A673 (cell line): ENCODE measurements at regions not wholly inside any gene's neighbourhood (a gene's known extent, or its start where the extent isn't known, plus 50 kb on each side); places are given as distances from the start of the nearest gene placed in this dataset.
A peak's percentile ranks its signal among the peaks of the same experiment; 100 is the strongest.

ENCODE experiments used
- BruUV-seq: library from RNA; stranded (reverse); fragments of 400-500 nt; replicated peaks from 2 replicates; lab custom pipeline; 2021; lab: Mats Ljungman, UMichigan
- CTCF ChIA-PET: fragments of 300-600 bp; sonication (Branson Sonifier 250); formaldehyde crosslinking; loops from one replicate; lab custom pipeline; 2022; ENCODE audit warnings: antibody characterized with exemption; lab: Charles Lee
- POLR2A ChIA-PET: fragments of 300-600 bp; sonication (Branson Sonifier 250); formaldehyde crosslinking; loops from one replicate; lab custom pipeline; 2022; ENCODE audit warnings: antibody characterized with exemption; ENCODE audit not compliant: low non-redundant PET; lab: Charles Lee
- DNase-seq: peaks from one replicate; pipeline ENCODE4 v3.0.0-alpha.2; 2015; ENCODE audit warnings: low spot score
- H3K27ac ChIP-seq: fragments of 200-600 bp; sonication (generic); 2 replicates; pipeline ENCODE4 v1.5.1; 2016; ENCODE audit warnings: mixed run types, low read depth, mild to moderate bottlenecking, mixed read lengths, antibody characterized with exemption, low read length; ENCODE audit not compliant: poor library complexity, severe bottlenecking
- H3K27me3 ChIP-seq: fragments of 200-600 bp; sonication (generic); replicated peaks from 2 replicates; pipeline ENCODE4 v1.6.1; 2017; ENCODE audit warnings: mixed run types, low read depth, mild to moderate bottlenecking, mixed read lengths, antibody characterized with exemption, low read length; ENCODE audit not compliant: insufficient read depth, poor library complexity
- H3K36me3 ChIP-seq: fragments of 200-600 bp; sonication (generic); 2 replicates; pipeline ENCODE4 v1.6.1; 2016; ENCODE audit warnings: mixed run types, mild to moderate bottlenecking, mixed read lengths, antibody characterized with exemption, low read length; ENCODE audit not compliant: insufficient read depth, poor library complexity, severe bottlenecking
- H3K4me1 ChIP-seq: fragments of 200-600 bp; sonication (generic); 2 replicates; pipeline ENCODE4 v1.6.1; 2017; ENCODE audit warnings: mixed run types, mild to moderate bottlenecking, mixed read lengths, antibody characterized with exemption, low read length; ENCODE audit not compliant: insufficient read depth, poor library complexity, severe bottlenecking
- H3K4me3 ChIP-seq: fragments of 200-600 bp; sonication (generic); 2 replicates; pipeline ENCODE4 v1.5.1; 2016; ENCODE audit warnings: low read depth, mixed run types, mild to moderate bottlenecking, mixed read lengths, low read length; ENCODE audit not compliant: poor library complexity, severe bottlenecking
- H3K9me3 ChIP-seq: fragments of 200-600 bp; sonication (generic); 2 replicates; pipeline ENCODE4 v1.6.1; 2016; ENCODE audit warnings: mixed run types, low read depth, mild to moderate bottlenecking, mixed read lengths, antibody characterized with exemption, low read length; ENCODE audit not compliant: poor library complexity, severe bottlenecking
- CTCF ChIP-seq: fragments of 300-800, 200-600 bp; sonication (generic); conservative IDR thresholded peaks from 2 replicates; pipeline ENCODE4 v1.5.1; 2017; ENCODE audit warnings: low read depth, mild to moderate bottlenecking, antibody characterized with exemption, low read length, moderate library complexity, mixed read lengths
- EZH2 ChIP-seq: fragments of 200-600 bp; sonication (generic); IDR thresholded peaks from 2 replicates; pipeline ENCODE4 v1.6.1; 2017; ENCODE audit warnings: borderline replicate concordance, low read depth, mild to moderate bottlenecking, mixed read lengths, antibody characterized with exemption, low read length; ENCODE audit not compliant: poor library complexity, severe bottlenecking
- intact Hi-C: fragments of 100-400 bp; cut with micrococcal nuclease; formaldehyde crosslinking; loops from one replicate; pipeline ENCODE4 v1.10.0; 2022; ENCODE audit not compliant: unreplicated experiment

GRCh38 chr1:177820213-177820612, 149.6 kb downstream of the SEC16B start:
- Histone ChIP-seq H3K4me1 (peaks cover 3% of the 10 kb centered on the region), H3K36me3 (no peaks in the 10 kb centered on the region), H3K27ac (no peak overlapping the region), H3K27me3 (no peaks in the 10 kb centered on the region), H3K9me3 (no peaks in the 10 kb centered on the region), H3K4me3 (no peak overlapping the region)
- ChIA-PET POLR2A (no interaction called here), CTCF (no interaction called here)
- BruUV-seq, result no TSS peak
- TF ChIP-seq EZH2, result no peak
- no peak for TF ChIP-seq CTCF
- intact Hi-C loops, result no loop called here
- DNase-seq, result no peak

- H3K4me3 ChIP-seq, result no peak overlapping the region
- H3K27me3 ChIP-seq, result no peaks in the 10 kb centered on the region
- ChIA-PET POLR2A (no interaction called here), CTCF (no interaction called here)
- intact Hi-C loops, result no loop called here
- no peaks in the 10 kb centered on the region for H3K9me3 ChIP-seq
- no peak overlapping the region for H3K27ac ChIP-seq
- H3K4me1 ChIP-seq, result peaks cover 3% of the 10 kb centered on the region
- no peak for DNase-seq
- 0 out of 2 replicates have a peak, but pooled peaks have one; percentile 29 for TF ChIP-seq CTCF
- no peak for TF ChIP-seq EZH2
- H3K36me3 ChIP-seq, result no peaks in the 10 kb centered on the region
- BruUV-seq, result no TSS peak
Measured at GRCh38 chr1:177817937-177818875, 151.7 kb downstream of the SEC16B start.

GRCh38 chr1:177812650-177813049, 157.2 kb downstream of the SEC16B start:
- no peaks in the 10 kb centered on the region for H3K27me3 ChIP-seq
- no peak overlapping the region for H3K27ac ChIP-seq
- intact Hi-C loops, result no loop called here
- ChIA-PET CTCF (no interaction called here), POLR2A (no interaction called here)
- H3K9me3 ChIP-seq, result no peaks in the 10 kb centered on the region
- no peak for TF ChIP-seq EZH2
- H3K4me3 ChIP-seq, result no peak overlapping the region
- DNase-seq, result no peak
- no peaks in the 10 kb centered on the region for H3K36me3 ChIP-seq
- no TSS peak for BruUV-seq
- H3K4me1 ChIP-seq, result no peaks in the 10 kb centered on the region
